Breast epithelium (tissue), 3 donors: ENCODE measurements at regions not wholly inside any gene's neighbourhood (a gene's known extent, or its start where the extent isn't known, plus 50 kb on each side); places are given as distances from the start of the nearest gene placed in this dataset.

Experiments
- CTCF ChIP-seq, 3 donors: fragments of 450-650 bp; IDR thresholded peaks; one replicate each; pipeline ENCODE4 v1.5.1; 2016 to 2017; ENCODE audit warnings: antibody characterized with exemption in 3 of 3, mild to moderate bottlenecking in 3 of 3, moderate library complexity in 3 of 3
- POLR2AphosphoS5 ChIP-seq, 3 donors: sonication (generic); formaldehyde crosslinking; IDR thresholded peaks; one replicate each; pipeline ENCODE4 v1.6.1; 2017; ENCODE audit warnings: antibody characterized with exemption in 3 of 3

GRCh38 chr9:14538526-14538925 lies 154.7 kb downstream of the ZDHHC21 start:
- TF ChIP-seq CTCF (IDR thresholded peaks at IDR 0.05) (no peak), POLR2AphosphoS5 (IDR thresholded peaks at IDR 0.05) (no peak)
